ENCODE measurements at regions not wholly inside any gene's neighbourhood (a gene's known extent, or its start where the extent isn't known, plus 50 kb on each side); places are given as distances from the start of the nearest gene placed in this dataset.
"Not testable (repeated sequence)": the region's sequence is repeated elsewhere in the genome, so short reads cannot be mapped to it uniquely, and the experiment has no call there.

DNA sequence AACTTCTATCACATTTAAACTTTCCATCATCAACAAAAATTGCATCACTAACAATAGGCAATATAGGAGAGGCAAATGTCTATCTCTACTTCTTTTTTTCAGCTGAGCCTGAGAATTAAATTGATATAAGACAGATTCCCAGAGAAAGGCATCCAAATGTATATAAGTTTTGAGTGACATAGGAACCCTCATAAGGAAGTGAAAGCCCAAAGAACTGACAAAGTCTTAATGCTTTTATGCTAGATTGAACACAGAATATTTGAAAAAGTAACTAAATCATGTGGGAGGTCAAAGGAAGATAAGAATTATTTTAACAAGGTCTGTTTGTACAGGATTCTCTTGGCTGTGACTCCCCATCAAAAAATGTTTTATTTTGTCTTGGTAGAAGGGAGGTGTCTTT lies 714.9 kb downstream of the GRXCR1 start:
- DNase-seq = no peak

DNA sequence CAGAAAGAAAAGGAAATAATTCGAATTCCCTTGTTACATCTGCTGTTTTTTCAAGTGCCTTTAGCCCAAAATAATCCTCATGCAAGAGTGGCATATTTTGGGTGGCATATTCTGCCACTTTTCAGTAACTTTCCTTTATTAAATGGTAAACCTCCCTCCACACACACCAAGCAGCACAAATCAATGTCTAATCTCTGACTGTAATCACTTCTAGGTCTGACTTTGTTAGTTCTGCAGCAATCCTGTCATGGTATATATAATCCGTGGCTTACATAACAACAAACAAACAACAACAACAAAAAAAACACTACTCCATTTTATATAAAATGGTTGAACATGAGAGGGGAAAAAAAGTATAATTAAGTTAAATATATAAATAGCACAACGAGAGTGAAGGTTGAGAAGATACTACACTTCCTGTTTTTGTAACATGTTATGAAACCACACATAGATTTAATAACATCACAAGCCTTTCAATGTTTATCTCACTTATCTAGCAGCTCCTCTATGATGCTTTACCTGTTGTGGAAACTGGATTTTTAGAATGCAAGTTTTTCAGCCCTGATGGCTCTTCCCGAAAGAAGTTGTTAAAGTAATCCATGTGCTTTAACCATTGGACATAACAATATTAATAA lies 715.4 kb downstream of the GRXCR1 start:
- no peak for DNase-seq

DNA sequence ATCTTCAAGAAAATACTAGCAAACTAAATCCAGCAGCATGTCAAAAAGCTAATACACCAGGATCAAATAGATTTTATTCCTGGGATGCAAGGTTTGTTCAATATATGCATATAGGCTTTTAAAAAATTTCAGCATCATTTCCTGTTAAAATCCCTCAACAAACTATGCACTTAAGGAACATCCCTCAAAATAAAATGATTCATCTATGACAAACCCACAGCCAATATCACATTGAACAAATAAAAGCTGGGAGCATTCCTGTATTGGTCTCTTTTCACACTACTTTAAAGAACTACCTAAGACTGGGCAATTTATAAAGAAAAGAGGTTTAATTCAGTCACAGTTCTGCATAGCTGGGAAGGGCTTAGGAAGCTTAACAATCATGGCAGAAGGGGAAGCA lies 726.7 kb downstream of the GRXCR1 start:
- DNase-seq = no peak

DNA sequence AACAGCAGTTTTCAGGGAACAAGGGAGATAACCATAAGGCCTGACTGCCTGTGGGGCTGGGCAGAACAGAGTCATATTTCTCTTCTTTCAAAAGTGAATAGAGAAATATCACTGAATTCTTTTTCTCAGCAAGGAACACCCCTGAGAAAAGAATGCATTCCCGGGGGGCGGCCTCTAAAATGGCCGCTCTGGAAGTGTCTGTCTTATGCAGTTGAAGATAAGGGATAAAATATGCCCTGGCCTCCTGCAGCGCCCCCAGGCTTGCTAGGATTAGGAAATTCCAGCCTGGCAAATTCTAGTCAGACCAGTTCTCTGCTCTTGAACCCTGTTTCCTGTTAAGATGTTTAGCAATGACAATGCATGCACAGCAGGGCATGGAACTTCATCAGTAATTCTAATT lies 745.4 kb downstream of the GRXCR1 start:
- DNase-seq = not testable (repeated sequence)

DNA sequence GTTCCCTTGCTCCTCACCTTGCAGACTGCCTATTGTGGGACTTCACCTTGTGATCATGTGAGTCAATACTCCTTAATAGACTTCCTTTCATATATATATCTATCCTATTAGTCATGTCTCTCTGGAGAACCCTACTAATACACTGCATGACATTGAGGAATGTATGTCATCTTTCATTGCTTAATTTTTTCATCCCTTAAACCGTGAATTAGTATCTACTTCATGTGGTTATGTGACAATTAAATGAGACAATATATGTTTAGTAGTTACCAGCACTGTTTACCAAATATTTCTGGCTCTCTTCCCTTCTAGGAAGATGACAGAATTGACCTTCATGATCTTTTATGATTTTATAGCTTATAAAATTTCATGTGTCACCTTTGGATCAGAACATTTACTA lies 759.5 kb downstream of the GRXCR1 start:
- no peak for DNase-seq

DNA sequence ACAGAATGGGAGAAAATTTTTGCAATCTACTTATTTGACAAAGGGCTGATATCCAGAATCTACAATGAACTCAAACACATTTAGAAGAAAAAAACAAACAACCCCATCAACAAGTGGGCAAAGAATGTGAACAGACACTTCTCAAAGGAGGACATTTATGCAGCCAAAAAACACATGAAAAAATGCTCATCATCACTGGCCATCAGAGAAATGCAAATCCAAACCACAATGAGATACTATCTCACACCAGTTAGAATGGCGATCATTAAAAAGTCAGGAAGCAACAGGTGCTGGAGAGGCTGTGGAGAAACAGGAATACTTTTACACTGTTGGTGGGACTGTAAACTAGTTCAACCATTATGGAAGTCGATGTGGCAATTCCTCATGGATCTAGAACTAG lies 767.0 kb downstream of the GRXCR1 start:
- DNase-seq = not testable (repeated sequence)

DNA sequence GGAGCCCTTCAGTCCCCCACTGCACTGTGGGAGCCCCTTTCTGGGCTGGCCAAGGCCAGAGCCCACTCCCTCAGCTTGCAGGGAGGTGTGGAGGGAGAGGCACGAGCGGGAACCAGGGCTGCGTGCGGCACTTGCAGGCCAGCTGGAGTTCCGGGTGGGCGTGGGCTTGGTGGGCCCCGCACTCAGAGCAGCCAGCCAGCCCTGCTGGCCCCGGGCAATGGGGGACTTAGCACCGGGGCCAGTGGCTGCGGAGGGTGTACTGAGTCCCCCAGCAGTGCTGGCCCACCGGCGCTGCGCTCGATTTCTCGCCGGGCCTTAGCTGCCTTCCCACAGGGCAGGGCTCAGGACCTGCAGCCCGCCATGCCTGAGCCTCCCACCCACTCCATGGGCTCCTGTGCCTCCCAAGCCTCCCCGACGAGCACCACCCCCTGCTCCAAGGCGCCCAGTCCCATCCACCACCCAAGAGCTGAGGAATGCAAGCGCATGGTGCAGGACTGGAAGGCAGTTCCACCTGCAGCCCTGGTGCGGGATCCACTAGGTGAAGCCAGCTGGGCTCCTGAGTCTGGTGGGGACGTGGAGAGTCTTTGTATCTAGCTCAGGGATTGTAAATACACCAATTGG lies 776.2 kb downstream of the KCTD8 start:
- not testable (repeated sequence) for DNase-seq

DNA sequence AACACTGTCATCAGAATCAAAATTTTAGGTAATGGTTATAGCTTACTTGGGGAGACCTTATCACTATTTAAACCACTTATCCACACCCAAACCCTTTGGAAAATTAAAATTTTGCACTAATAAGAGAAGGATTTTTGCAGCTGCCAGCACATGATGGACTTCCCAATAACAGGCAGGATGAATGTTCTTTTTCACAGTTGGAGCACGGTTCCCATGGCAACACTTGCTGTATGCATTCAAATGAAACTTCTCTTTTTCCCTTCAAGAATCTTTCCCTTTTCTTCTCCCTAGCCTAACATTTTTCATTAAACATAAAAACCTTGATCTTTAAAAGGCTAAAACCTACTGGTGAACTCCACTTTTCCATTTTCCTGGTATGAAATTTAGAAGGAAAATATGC lies 768.2 kb downstream of the KCTD8 start:
- DNase-seq = peak in 14 of 56 donors; percentile 0 to 64 (median 10)

DNA sequence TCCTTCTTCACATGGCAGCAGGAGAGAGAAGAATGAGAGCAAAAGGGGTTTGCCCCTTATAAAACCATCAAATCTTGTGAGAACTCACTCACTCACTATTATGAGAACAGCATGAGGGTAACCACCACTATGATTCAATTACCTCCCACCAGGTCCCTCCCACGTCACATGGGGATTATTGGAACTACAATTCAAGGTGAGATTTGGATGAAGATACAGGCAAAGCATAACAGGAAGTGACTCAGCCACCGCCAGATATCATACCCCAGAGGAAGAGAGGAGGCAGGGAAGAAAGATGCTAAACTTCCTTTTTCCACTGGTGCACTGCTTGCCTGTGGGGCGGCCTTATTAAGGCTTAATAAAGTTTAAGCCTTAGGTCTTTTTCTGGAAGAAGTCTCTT lies 766.1 kb downstream of the KCTD8 start:
- peak in 4 of 56 donors; percentile 5 to 21 (median 9) for DNase-seq

DNA sequence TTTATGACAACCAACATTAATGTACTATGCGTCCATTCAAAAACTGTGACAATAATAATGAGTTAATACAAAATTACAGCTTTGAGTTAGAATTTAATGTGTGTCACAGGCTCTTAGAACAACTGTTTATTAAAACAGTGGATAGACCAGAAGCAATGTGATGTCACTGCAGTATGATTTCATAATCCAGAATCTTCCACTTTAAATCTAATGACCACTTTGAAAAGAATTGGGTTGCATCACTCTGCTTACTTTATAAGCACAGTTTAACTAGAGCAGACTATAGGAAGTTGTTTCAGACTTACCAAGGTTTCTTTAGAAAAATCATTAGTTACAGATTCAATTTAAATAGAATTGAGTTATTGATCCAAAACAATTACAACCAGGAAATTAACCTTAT lies 758.5 kb downstream of the KCTD8 start:
- DNase-seq = no peak

DNA sequence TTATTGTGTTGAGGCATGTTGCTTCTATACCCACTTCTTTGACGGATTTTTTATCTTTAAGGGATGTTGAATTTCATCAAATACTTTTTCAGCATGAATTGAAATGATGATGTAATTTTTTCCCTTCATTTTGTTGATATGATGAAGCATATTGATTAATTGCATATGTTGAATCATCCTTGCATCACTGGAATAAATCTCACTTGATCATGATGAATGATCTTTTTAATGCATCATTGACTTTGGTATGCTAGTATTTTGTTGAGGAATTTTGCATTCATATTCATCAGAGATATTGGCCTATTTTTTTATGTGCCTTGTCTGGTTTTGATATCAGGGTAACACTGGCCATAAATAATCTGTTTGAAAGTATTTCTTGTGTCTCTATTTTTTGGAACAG lies 754.7 kb downstream of the KCTD8 start:
- no peak for DNase-seq

DNA sequence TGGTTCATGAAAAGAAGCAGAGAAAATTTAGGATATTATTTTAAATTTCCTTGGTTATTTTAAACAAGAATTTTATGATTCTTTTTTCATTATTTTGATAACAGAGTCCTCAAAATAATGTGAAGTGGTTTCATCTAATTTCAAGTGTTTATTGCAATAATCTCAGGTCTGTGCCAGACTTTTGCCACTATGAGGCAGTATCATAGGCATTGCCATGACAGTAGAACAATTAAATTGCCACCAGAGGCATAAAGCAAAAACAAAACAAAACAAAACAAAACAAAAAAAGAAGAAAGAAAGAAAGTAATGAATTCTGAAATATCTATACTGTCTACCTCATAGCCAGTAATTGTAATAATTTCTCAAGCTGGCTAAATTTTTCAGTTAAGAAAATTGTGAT lies 739.2 kb downstream of the KCTD8 start:
- DNase-seq = no peak

DNA sequence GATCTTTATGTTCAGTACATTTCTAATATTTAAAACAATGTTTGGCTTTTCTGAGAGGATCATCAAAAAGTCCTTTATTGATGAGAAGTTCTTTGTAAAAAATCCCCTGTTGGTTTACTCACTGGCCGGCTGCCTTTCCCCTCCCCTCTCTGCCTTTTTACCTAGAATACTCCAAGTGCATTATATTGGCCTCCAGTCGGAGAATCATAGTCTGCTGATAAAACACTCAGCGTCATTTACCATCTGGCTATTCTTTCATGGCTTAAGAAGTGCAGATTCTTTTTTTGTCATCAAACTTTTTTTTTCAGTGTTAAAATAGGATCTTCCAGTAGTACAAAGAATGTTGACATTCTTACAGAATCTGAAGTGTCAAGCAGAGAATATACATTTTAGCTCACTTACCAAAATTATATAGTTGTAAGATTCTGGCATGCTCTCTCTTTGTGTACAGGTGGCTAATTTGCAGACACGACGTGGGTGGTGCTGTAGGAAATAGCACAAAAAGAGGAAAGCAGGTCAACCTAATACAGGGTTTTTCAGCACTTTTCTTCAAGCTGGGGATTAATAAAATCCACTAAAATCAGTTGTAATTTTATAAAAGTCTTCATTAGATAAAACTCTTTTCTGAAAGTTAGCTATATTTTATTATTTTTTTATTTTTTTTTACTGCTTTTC lies 731.8 kb downstream of the KCTD8 start:
- DNase-seq = no peak

DNA sequence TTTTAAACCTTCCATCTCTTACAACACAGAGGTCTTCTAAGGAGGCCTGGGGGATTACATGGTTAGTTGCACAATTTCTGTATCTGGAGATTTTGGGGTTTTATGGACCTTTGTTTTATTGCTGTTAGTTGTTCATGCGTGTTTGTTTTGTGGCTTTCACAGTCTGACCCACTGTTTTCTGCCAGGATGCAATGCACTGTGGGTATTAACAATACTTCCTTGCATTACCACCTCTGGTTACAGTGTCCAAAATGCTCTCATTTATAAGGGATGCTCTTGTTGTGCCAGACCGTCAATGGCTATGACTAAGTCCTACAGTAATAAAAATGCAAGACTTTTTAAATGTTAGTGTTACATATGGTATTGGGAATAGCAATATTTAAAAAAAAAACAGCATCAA lies 730.2 kb downstream of the KCTD8 start:
- no peak for DNase-seq

DNA sequence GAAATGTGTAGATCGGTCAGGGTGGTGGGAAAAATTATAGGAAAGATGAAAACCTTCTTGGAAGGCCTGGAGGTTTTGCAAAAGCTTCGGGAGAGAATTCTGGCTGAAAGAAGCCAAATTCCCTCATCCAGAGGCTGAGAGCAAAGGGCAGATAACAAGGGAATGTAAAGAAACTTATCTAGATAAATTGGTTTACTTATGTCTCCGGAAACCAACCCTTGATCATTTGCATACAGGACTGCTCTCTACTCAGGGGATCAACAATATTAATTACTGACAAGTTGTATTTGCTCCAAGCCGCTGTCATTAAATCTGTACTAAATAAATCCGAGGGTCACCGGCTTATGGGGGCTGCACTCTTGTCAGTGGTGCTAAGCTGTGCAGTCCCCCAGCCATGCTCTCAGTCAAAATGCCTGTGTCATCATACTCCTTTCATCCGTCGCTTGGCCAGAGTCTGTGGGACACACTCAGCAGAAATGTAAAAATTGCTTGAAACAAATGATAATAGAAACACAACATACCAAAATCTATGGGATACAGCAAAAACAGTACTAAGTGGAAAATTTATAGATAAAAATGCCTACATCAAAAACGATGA lies 715.7 kb downstream of the KCTD8 start:
- no peak for DNase-seq

DNA sequence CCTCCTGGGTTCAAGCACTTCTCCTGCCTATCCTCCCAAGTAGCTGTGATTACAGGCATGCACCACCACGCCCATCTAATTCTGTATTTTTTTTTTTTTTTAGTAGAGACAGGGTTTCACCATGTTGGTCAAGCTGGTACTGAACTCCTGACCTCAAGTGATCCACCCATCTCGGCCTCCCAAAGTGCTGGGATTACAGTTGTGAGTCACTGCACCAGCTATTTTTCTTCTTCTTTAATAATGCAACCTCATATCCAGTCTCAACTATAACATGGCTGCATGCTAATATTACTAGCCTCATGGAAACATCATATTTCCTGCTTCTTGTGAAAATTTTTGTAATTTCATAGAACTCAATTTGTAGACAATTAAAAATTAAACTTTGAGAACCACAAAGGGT lies 706.5 kb downstream of the KCTD8 start:
- DNase-seq = no peak

DNA sequence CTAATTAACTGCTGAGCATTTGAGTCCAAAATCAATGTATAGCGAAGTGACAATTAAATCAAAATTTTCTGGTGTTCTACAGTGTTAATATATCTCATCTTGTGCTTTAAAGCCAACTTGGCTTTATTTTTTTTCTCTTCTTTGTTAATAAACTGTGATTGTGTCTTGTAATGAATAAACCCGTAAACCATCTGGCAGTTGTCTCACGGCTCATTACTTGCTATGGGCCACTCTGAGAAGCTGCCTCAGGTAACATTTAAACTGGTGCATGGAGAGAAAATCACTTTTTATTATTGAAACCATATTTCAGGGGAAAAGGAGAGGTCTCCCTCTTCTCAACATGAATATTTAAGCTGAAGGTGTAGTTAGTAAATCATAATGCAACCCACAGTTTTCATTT lies 694.0 kb downstream of the KCTD8 start:
- DNase-seq = no peak

DNA sequence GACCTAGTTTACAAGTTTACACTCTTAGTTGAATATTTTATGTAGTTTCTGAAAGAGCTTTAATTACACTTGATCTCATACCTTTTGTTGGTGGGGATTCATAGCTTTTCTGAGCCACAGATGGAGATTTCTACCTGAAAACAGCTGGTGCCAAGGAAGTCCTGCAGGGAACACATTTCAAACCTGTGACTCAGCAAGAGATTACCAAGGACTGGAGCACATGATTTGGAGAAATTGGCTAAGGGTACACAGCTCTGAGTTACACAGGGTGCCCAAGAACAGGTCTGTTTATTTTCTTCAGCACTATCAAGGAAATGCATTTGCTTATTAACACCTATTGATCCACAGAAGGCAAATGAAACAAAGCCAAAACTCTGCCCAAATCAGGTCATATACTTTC lies 691.5 kb downstream of the KCTD8 start:
- no peak for DNase-seq

DNA sequence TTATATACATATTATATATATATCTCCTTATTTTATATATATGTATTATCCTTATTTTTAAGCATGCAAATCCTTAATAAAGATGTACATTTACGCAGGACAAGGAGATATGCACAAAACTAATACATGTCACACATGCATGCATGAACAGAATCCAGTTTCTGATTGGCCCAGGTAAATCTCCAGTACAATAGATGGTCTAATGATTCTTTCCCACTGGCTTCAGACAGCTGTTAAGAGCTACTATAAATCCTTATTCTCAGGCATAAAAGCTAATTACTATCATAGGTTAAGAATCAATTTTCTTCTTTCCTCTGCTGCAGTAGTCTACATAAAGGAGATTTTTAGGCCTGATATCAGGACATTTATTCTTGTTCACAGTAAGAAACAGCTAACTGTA lies 689.8 kb downstream of the KCTD8 start:
- no peak for DNase-seq

DNA sequence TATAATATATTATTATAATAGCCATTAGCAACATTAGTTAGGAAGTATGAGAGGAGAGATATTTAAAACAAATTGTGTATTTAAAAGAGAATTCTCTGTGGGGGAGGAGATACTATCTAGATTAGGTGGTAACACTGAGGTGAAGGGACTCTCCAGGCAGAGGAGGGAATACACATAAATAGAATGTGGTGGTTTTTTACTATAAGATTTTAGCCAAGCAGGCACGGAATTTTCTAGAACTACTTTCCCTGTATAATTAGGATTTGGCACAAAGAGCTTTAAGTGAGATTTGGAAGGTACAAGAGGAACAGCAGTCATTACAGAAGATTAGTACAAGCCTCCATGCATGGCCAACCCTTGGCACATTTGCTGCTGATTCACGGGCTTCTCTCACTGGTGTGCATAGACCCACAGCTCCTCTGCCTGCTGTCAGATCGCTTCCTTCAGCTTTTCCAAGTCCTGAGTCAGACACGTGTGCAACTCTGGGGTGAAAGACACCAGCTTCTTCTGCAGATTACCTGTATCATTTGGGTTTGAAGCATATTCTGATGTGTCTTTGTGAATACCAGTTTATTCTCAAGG lies 685.5 kb downstream of the KCTD8 start:
- DNase-seq = no peak

DNA sequence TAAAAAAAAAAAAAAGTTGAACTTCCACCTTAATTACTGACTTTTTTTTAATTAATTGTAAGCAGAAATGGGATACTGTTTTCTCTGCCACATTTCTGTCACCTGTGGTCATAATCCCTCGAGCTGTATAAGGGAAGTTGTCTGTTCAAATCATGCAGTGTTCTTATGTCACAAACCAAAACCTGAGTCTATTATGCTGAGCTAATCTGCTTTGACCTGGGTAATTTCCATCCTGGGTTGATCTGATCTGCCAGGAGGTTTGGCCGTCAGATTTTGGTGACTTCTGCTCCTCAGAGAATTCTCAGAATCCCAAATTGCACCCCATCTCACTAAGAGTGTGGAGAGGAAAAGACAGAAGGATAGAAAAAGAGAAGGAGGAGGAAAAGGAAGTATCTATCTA lies 683.1 kb downstream of the KCTD8 start:
- no peak for DNase-seq

DNA sequence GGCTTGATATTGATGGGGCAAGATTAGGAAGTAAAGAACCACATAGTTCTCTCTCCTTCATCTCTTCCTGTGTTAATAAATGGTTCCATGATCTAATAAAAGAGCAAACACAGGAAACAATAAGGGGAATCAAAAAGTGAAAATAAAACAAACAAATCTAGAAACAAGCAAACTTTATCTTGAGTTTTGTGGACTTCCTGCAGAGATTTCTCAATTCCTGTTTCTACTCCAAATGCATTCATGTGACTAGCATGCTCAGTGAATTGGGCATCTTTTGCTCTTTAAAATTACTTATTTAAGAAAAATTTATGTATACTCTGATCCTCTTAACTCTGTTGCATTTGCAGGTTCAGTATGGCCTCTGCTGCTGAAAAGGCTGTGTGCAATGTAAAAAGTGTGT lies 682.0 kb downstream of the KCTD8 start:
- no peak for DNase-seq
